Activated naive CD4-positive, alpha-beta T cell treated with anti-CD3 and anti-CD28 coated beads, Interleukin-2, amount 50 U/mL, for 24 hours (primary cell): ENCODE measurements at regions not wholly inside any gene's neighbourhood (a gene's known extent, or its start where the extent isn't known, plus 50 kb on each side); places are given as distances from the start of the nearest gene placed in this dataset.
"Not testable (repeated sequence)": the region's sequence is repeated elsewhere in the genome, so short reads cannot be mapped to it uniquely, and the experiment has no call there.

Experiments used
- H3K27ac Mint-ChIP-seq: one replicate; pipeline ENCODE4 v1.8.0; 2021; ENCODE audit warnings: mild to moderate bottlenecking, mixed read lengths
- H3K27me3 Mint-ChIP-seq: one replicate; pipeline ENCODE4 v1.8.0; 2021; ENCODE audit warnings: mixed read lengths
- H3K36me3 Mint-ChIP-seq: one replicate; pipeline ENCODE4 v1.8.0; 2021; ENCODE audit warnings: mixed read lengths
- H3K4me1 Mint-ChIP-seq: one replicate; pipeline ENCODE4 v1.8.0; 2021; ENCODE audit warnings: mixed read lengths
- H3K4me3 Mint-ChIP-seq: one replicate; pipeline ENCODE4 v1.8.0; 2021; ENCODE audit warnings: mild to moderate bottlenecking, mixed read lengths
- H3K9me3 Mint-ChIP-seq: one replicate; pipeline ENCODE4 v1.8.0; 2021; ENCODE audit warnings: mixed read lengths

GRCh38 chr6:137643210-137643609 is 149.0 kb upstream of the OLIG3 start:
- H3K4me3 Mint-ChIP-seq, H3K9me3 Mint-ChIP-seq, H3K27ac Mint-ChIP-seq, H3K36me3 Mint-ChIP-seq, H3K27me3 Mint-ChIP-seq: not testable (repeated sequence)
- peaks cover 11% of the 10 kb centered on the region for H3K4me1 Mint-ChIP-seq

GRCh38 chr6:137643644-137644043 is 149.4 kb upstream of the OLIG3 start:
- not testable (repeated sequence) for H3K27me3 Mint-ChIP-seq

GRCh38 chr6:137645850-137646249 is 151.7 kb upstream of the OLIG3 start:
- Mint-ChIP-seq H3K36me3 (no peaks in the 10 kb centered on the region), H3K27ac (no peak overlapping the region), H3K4me3 (no peak overlapping the region), H3K27me3 (peaks cover 3% of the 10 kb centered on the region), H3K9me3 (no peaks in the 10 kb centered on the region), H3K4me1 (no peaks in the 10 kb centered on the region)

More at GRCh38 chr6:137643644-137644043, 149.4 kb upstream of the OLIG3 start:
- not testable (repeated sequence) for H3K9me3 Mint-ChIP-seq, H3K4me1 Mint-ChIP-seq, H3K27ac Mint-ChIP-seq, H3K4me3 Mint-ChIP-seq, H3K36me3 Mint-ChIP-seq

GRCh38 chr6:137646484-137646883 is 152.3 kb upstream of the OLIG3 start:
- no peaks in the 10 kb centered on the region for H3K36me3 Mint-ChIP-seq
- H3K4me1 Mint-ChIP-seq: no peaks in the 10 kb centered on the region
- peaks cover 3% of the 10 kb centered on the region for H3K27me3 Mint-ChIP-seq
- H3K4me3 Mint-ChIP-seq: no peak overlapping the region
- H3K9me3 Mint-ChIP-seq: no peaks in the 10 kb centered on the region
- H3K27ac Mint-ChIP-seq: no peak overlapping the region

GRCh38 chr6:137647762-137648447 is 153.7 kb upstream of the OLIG3 start:
- H3K4me3 Mint-ChIP-seq: no peak overlapping the region
- H3K4me1 Mint-ChIP-seq: no peaks in the 10 kb centered on the region
- no peak overlapping the region for H3K27ac Mint-ChIP-seq
- H3K9me3 Mint-ChIP-seq: no peaks in the 10 kb centered on the region
- no peaks in the 10 kb centered on the region for H3K36me3 Mint-ChIP-seq
- H3K27me3 Mint-ChIP-seq: peaks cover 3% of the 10 kb centered on the region

- Mint-ChIP-seq H3K27me3 (peaks cover 2% of the 10 kb centered on the region), H3K9me3 (no peaks in the 10 kb centered on the region), H3K27ac (no peak overlapping the region), H3K4me3 (no peak overlapping the region), H3K36me3 (no peaks in the 10 kb centered on the region), H3K4me1 (no peaks in the 10 kb centered on the region)
Observed at GRCh38 chr6:137650720-137651119, 156.5 kb upstream of the OLIG3 start.

- H3K4me1 Mint-ChIP-seq: no peaks in the 10 kb centered on the region
- no peak overlapping the region for H3K27ac Mint-ChIP-seq
- H3K27me3 Mint-ChIP-seq: peaks cover under 1% of the 10 kb centered on the region
- no peaks in the 10 kb centered on the region for H3K9me3 Mint-ChIP-seq
- no peaks in the 10 kb centered on the region for H3K36me3 Mint-ChIP-seq
- no peak overlapping the region for H3K4me3 Mint-ChIP-seq
Observed at GRCh38 chr6:137651178-137651577, 157.0 kb upstream of the OLIG3 start.

DNA sequence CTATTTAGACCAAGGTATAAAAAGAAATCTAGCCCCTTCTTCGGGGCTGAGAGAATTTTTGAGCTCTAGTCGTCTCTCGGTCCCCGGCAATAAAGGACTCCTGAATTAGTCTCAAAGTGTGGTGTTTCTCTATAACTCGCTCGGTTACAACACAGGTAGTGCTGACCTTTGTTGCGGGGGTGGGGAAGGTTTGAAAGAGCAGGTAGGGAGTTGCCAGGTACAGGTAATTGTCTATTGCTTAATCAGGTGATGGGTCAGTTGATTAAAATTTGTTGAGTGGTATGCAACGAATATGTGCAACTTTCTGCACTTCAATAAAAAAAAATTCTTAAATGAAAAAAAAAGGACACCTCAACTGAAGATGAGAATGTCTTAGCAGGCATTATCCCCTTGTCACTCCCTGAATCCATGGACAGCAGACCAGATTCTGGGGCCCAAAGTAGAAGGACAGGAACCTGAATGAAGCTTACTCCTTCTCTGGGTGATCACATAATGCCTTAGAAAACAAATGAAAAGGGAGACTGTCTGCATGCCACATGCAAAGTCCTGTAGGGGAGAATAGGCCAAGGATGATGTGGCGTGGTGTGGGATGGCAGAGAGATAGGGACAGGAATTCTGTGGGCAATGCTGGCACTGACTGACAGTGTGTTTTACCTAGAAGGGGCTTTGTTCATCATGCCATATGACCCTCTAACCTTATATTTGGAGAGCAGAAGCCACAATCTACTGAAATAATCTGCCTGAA is 157.6 kb upstream of the OLIG3 start:
- Mint-ChIP-seq H3K27me3 (no peaks in the 10 kb centered on the region), H3K4me3 (no peak overlapping the region), H3K4me1 (no peaks in the 10 kb centered on the region), H3K9me3 (no peaks in the 10 kb centered on the region), H3K36me3 (no peaks in the 10 kb centered on the region), H3K27ac (no peak overlapping the region)

DNA sequence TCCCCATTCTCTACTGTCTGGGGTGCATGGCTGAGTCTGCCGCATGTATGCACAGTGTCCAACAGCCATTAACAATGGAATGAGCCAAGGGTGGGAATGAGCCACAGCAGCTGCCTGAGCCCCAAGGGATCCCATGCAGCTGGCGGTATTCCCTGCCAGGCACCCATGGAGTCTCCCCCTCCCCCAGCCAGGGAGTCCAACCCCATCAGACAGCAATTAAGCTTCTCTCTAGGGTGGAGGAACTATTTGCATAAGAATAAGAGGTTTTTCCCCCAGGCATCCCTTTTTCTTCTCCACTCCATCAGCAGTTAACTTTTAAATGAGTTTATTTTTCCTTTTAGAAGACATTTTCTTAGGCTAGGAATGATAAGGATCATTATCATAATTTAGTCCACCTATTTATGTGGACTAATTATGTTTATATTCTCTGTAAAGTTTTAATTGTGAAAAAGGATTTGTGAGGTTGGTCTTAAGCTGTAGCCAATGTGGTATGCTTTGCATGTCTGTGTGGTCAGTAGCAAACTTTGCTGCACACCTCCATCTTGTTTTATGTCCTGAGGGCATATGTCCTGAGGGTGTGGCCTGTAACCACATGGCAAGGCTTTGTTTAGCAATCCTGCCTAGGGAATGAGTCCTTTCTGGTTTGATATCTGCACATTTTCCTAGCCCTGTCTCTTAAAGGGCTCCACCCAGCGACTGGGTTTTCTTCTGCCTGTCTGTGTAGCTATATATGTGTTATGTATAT is 158.9 kb upstream of the OLIG3 start:
- H3K9me3 Mint-ChIP-seq: no peaks in the 10 kb centered on the region
- H3K27me3 Mint-ChIP-seq: no peaks in the 10 kb centered on the region

GRCh38 chr6:137653706-137654059 is 159.5 kb upstream of the OLIG3 start:
- Mint-ChIP-seq H3K9me3 (no peaks in the 10 kb centered on the region), H3K27me3 (no peaks in the 10 kb centered on the region), H3K4me1 (no peaks in the 10 kb centered on the region), H3K4me3 (no peak overlapping the region), H3K27ac (no peak overlapping the region), H3K36me3 (no peaks in the 10 kb centered on the region)

More for the DNA sequence above, 158.9 kb upstream of the OLIG3 start:
- H3K27ac Mint-ChIP-seq: no peak overlapping the region
- H3K4me1 Mint-ChIP-seq: no peaks in the 10 kb centered on the region
- no peaks in the 10 kb centered on the region for H3K36me3 Mint-ChIP-seq
- H3K4me3 Mint-ChIP-seq: no peak overlapping the region

- no peaks in the 10 kb centered on the region for H3K9me3 Mint-ChIP-seq
- no peaks in the 10 kb centered on the region for H3K27me3 Mint-ChIP-seq
- no peaks in the 10 kb centered on the region for H3K36me3 Mint-ChIP-seq
- no peaks in the 10 kb centered on the region for H3K4me1 Mint-ChIP-seq
- no peak overlapping the region for H3K4me3 Mint-ChIP-seq
- H3K27ac Mint-ChIP-seq: no peak overlapping the region
Observed at GRCh38 chr6:137654365-137654981, 160.3 kb upstream of the OLIG3 start.

- no peaks in the 10 kb centered on the region for H3K4me1 Mint-ChIP-seq
- H3K27ac Mint-ChIP-seq: no peak overlapping the region
- no peak overlapping the region for H3K4me3 Mint-ChIP-seq
- no peaks in the 10 kb centered on the region for H3K9me3 Mint-ChIP-seq
- H3K36me3 Mint-ChIP-seq: no peaks in the 10 kb centered on the region
- no peaks in the 10 kb centered on the region for H3K27me3 Mint-ChIP-seq
Observed at GRCh38 chr6:137655291-137655690, 161.1 kb upstream of the OLIG3 start.

GRCh38 chr6:137656735-137657134 is 162.5 kb upstream of the OLIG3 start:
- no peaks in the 10 kb centered on the region for H3K27me3 Mint-ChIP-seq
- no peak overlapping the region for H3K4me3 Mint-ChIP-seq
- H3K27ac Mint-ChIP-seq: no peak overlapping the region
- no peaks in the 10 kb centered on the region for H3K9me3 Mint-ChIP-seq
- no peaks in the 10 kb centered on the region for H3K4me1 Mint-ChIP-seq
- no peaks in the 10 kb centered on the region for H3K36me3 Mint-ChIP-seq

- no peaks in the 10 kb centered on the region for H3K4me1 Mint-ChIP-seq
- H3K27ac Mint-ChIP-seq: no peak overlapping the region
- no peaks in the 10 kb centered on the region for H3K9me3 Mint-ChIP-seq
- no peaks in the 10 kb centered on the region for H3K27me3 Mint-ChIP-seq
- H3K4me3 Mint-ChIP-seq: no peak overlapping the region
- H3K36me3 Mint-ChIP-seq: no peaks in the 10 kb centered on the region
Observed at GRCh38 chr6:137657351-137657911, 163.2 kb upstream of the OLIG3 start.

GRCh38 chr6:137658287-137658686 is 164.1 kb upstream of the OLIG3 start:
- H3K9me3 Mint-ChIP-seq: no peaks in the 10 kb centered on the region
- no peaks in the 10 kb centered on the region for H3K4me1 Mint-ChIP-seq
- H3K27ac Mint-ChIP-seq: no peak overlapping the region
- H3K36me3 Mint-ChIP-seq: no peaks in the 10 kb centered on the region
- no peaks in the 10 kb centered on the region for H3K27me3 Mint-ChIP-seq
- H3K4me3 Mint-ChIP-seq: no peak overlapping the region
